Stimulated activated CD4-positive, alpha-beta T cell treated with anti-CD3 and anti-CD28 coated beads, TNF-alpha, amount 100 ng/mL, for 1 hour (primary cell): ENCODE measurements at regions not wholly inside any gene's neighbourhood (a gene's known extent, or its start where the extent isn't known, plus 50 kb on each side); places are given as distances from the start of the nearest gene placed in this dataset.

Source experiments
- DNase-seq, 3 donors: peaks; one replicate each; pipeline ENCODE4 v3.0.0-alpha.2; 2020; ENCODE audit warnings: low read depth in 3 of 3, low spot score in 1 of 3

- no peak for DNase-seq
Observed at GRCh38 chr3:106018929-106019550, 150.2 kb upstream of the CBLB start.

- DNase-seq, result no peak
Observed at GRCh38 chr3:106022913-106023312, 154.1 kb upstream of the CBLB start.

GRCh38 chr3:106025151-106025722, 156.4 kb upstream of the CBLB start:
- DNase-seq, result no peak

- DNase-seq, result no peak
Observed at GRCh38 chr3:106029954-106030626, 161.3 kb upstream of the CBLB start.

- DNase-seq, result no peak
Observed at GRCh38 chr3:106030627-106030963, 161.8 kb upstream of the CBLB start.

- DNase-seq, result no peak
Observed at GRCh38 chr3:106032479-106032878, 163.7 kb upstream of the CBLB start.

GRCh38 chr3:106033654-106034053, 164.8 kb upstream of the CBLB start:
- DNase-seq, result no peak

GRCh38 chr3:106034313-106034712, 165.5 kb upstream of the CBLB start:
- DNase-seq, result no peak

- no peak for DNase-seq
Observed at GRCh38 chr3:106035619-106036018, 166.8 kb upstream of the CBLB start.

- no peak for DNase-seq
Observed at GRCh38 chr3:106036696-106037095, 167.9 kb upstream of the CBLB start.

GRCh38 chr3:106047221-106047620, 178.4 kb upstream of the CBLB start:
- no peak for DNase-seq

- DNase-seq, result no peak
Observed at GRCh38 chr3:106048946-106049481, 180.2 kb upstream of the CBLB start.

GRCh38 chr3:106049821-106050220, 181.0 kb upstream of the CBLB start:
- DNase-seq, result no peak

- DNase-seq, result no peak
Observed at GRCh38 chr3:106056931-106057330, 188.1 kb upstream of the CBLB start.

- no peak for DNase-seq
Observed at GRCh38 chr3:106058475-106058874, 189.7 kb upstream of the CBLB start.

- DNase-seq, result no peak
Observed at GRCh38 chr3:106059953-106060517, 191.2 kb upstream of the CBLB start.

GRCh38 chr3:106063909-106064308, 195.1 kb upstream of the CBLB start:
- DNase-seq, result no peak

- DNase-seq, result no peak
Observed at GRCh38 chr3:106065831-106066230, 197.0 kb upstream of the CBLB start.

- DNase-seq, result no peak
Observed at GRCh38 chr3:106067711-106068110, 198.9 kb upstream of the CBLB start.

- no peak for DNase-seq
Observed at GRCh38 chr3:106068381-106068780, 199.6 kb upstream of the CBLB start.

- no peak for DNase-seq
Observed at GRCh38 chr3:106068795-106069194, 200.0 kb upstream of the CBLB start.

GRCh38 chr3:106070187-106070586, 201.4 kb upstream of the CBLB start:
- no peak for DNase-seq
